ENCODE measurements at regions not wholly inside any gene's neighbourhood (a gene's known extent, or its start where the extent isn't known, plus 50 kb on each side); places are given as distances from the start of the nearest gene placed in this dataset.

DNA sequence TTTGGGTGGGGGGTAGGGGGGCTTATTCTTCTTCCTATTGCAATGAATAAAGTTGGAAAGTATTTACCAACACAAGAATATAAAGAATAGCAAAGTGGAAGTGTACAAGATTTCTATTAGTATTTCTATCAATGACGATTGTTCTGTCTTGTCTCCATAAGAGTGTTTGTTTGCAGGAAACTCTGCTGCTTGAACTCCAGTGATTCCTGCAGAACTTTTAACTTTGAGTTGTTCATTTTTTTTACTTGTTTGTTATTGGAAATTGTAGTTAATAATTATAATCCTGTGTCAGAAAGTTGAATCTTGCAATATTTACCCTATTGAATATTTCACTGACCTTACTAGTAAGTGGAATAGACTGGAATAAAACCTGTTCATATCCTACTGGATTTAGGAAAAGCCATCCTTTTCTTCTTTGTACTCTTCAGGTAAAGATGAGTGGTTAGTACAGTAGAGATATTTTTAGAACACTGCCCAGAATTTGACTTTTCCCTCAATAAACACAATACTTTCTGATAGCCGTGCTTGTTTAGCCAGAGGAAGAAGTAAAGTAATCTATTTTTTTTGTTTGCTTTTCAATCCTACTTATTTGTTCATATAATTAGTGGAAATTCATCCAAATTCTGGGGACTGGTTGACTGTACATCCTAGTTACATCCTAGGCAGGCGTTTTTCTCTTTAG, 340.4 kb downstream of the TENT4A start:
- TF ChIP-seq, protein P1, sequence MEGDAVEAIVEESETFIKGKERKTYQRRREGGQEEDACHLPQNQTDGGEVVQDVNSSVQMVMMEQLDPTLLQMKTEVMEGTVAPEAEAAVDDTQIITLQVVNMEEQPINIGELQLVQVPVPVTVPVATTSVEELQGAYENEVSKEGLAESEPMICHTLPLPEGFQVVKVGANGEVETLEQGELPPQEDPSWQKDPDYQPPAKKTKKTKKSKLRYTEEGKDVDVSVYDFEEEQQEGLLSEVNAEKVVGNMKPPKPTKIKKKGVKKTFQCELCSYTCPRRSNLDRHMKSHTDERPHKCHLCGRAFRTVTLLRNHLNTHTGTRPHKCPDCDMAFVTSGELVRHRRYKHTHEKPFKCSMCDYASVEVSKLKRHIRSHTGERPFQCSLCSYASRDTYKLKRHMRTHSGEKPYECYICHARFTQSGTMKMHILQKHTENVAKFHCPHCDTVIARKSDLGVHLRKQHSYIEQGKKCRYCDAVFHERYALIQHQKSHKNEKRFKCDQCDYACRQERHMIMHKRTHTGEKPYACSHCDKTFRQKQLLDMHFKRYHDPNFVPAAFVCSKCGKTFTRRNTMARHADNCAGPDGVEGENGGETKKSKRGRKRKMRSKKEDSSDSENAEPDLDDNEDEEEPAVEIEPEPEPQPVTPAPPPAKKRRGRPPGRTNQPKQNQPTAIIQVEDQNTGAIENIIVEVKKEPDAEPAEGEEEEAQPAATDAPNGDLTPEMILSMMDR (IDR thresholded peaks at IDR 0.05), result no peak
- no CpG with 5 or more reads among the region's 3 CpGs for WGBS (ENCODE audit: insufficient coverage)
- intact Hi-C loops (cut with micrococcal nuclease), result no loop called here
- DNase-seq, result no peak
- Histone ChIP-seq H3K4me1 (ENCODE audit: control insufficient read depth in 1 of 2, insufficient read depth in 2 of 2, low read length in 2 of 2) (no peaks in the 10 kb centered on the region), H3K36me3 (replicated peaks in 1 of 2; ENCODE audit: control insufficient read depth in 1 of 2, insufficient read depth in 2 of 2, low read length in 2 of 2) (no peaks in the 10 kb centered on the region), H2AFZ (ENCODE audit: insufficient read depth, low read depth, low read length, poor library complexity, severe bottlenecking) (no peak overlapping the region), H3K9ac (ENCODE audit: insufficient read depth, low read length, poor library complexity, severe bottlenecking) (no peak overlapping the region), H3K4me2 (replicated peaks; ENCODE audit: extremely low read depth, low read length, poor library complexity, severe bottlenecking) (no peak overlapping the region), H3K79me2 (ENCODE audit: insufficient read depth, low read length) (no peaks in the 10 kb centered on the region), H3K4me3 (replicated peaks in 1 of 3; ENCODE audit: low read depth in 2 of 3, low read length in 3 of 3) (no peak overlapping the region), H4K20me1 (ENCODE audit: insufficient read depth, low read length) (no peaks in the 10 kb centered on the region), H3K27ac (ENCODE audit: low read depth in 1 of 2, low read length in 2 of 2) (no peak overlapping the region), H3K9me3 (replicated peaks in 1 of 2; ENCODE audit: control insufficient read depth in 1 of 2, insufficient read depth in 1 of 2, low read length in 2 of 2) (no peaks in the 10 kb centered on the region), H3K27me3 (ENCODE audit: control insufficient read depth in 2 of 2, insufficient read depth in 2 of 2, low read length in 2 of 2) (no peaks in the 10 kb centered on the region)
- Mint-ChIP-seq H3K27ac (no peak overlapping the region), H3K9me3 (peaks cover 0 to 9% (median 3%) of the 10 kb centered on the region in 7 donors), H3K4me1 (no peaks in the 10 kb centered on the region), H3K27me3 (ENCODE audit: low read depth in 3 of 3) (peaks cover 0 to 2% (median 1%) of the 10 kb centered on the region in 3 donors), H3K4me3 (no peak overlapping the region), H3K36me3 (no peaks in the 10 kb centered on the region)

DNA sequence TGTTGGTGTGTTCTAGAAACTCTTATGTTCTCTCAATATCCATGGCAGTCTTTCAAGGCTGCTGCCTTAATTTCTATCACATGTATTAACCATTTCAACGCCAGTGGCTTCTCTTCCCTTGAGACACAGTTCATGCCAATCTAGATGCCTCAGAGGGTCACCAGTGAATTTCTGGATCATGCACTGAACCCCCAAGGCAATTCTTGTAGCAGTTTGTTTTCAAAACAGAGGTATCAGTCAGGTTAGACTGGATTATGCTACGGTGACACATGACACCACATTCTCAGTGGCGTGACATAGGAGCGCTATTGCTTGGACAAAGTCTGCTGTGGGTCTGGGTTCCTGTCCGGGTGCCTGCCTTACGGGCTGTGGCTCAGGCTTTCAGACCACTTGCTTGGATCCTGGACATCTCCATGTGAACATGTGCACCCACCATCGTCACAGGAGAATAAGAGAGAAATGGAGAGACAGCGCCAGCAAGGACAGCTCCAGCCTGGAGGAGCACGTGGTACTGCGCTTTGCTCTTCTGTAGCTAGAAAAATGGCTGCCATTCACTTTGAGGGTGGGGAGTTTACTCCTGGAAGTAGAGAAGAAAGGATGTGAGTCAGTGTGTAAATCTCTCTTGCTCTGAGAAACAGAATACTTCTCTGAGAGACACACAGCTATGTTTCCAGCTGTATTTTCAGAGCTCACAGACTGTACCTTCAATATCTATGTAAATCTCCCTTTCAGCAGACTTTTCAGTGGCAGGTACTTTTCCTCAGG, 329.3 kb upstream of the ADCY2 start:
- no peak overlapping the region for H2AFZ ChIP-seq (ENCODE audit: insufficient read depth, low read depth, low read length, poor library complexity, severe bottlenecking)
- H3K9me3 ChIP-seq (replicated peaks in 1 of 2; ENCODE audit: control insufficient read depth in 1 of 2, insufficient read depth in 1 of 2, low read length in 2 of 2), result peaks cover 0 to 2% of the 10 kb centered on the region in 2 donors
- Mint-ChIP-seq H3K4me3 (no peak overlapping the region), H3K36me3 (no peaks in the 10 kb centered on the region), H3K27me3 (ENCODE audit: low read depth in 3 of 3) (peaks cover 1 to 4% (median 3%) of the 10 kb centered on the region in 3 donors), H3K27ac (no peak overlapping the region), H3K9me3 (peaks cover 0 to 7% (median 4%) of the 10 kb centered on the region in 7 donors), H3K4me1 (no peaks in the 10 kb centered on the region)
- no peaks in the 10 kb centered on the region for H3K27me3 ChIP-seq (ENCODE audit: control insufficient read depth in 2 of 2, insufficient read depth in 2 of 2, low read length in 2 of 2)
- no peaks in the 10 kb centered on the region for H3K4me1 ChIP-seq (ENCODE audit: control insufficient read depth in 1 of 2, insufficient read depth in 2 of 2, low read length in 2 of 2)
- H3K4me3 ChIP-seq (replicated peaks in 1 of 3; ENCODE audit: low read depth in 2 of 3, low read length in 3 of 3), result no peak overlapping the region
- H3K9ac ChIP-seq (ENCODE audit: insufficient read depth, low read length, poor library complexity, severe bottlenecking), result no peak overlapping the region
- intact Hi-C loops (cut with micrococcal nuclease), result no loop called here
- H3K27ac ChIP-seq (ENCODE audit: low read depth in 1 of 2, low read length in 2 of 2), result no peak overlapping the region
- H3K79me2 ChIP-seq (ENCODE audit: insufficient read depth, low read length), result no peaks in the 10 kb centered on the region
- 74% methylated on average over 7 of the region's 10 CpGs for WGBS (ENCODE audit: insufficient coverage)
- H4K20me1 ChIP-seq (ENCODE audit: insufficient read depth, low read length), result no peaks in the 10 kb centered on the region
- TF ChIP-seq, protein P1 (IDR thresholded peaks at IDR 0.05), result no peak
- DNase-seq, result no peak
- no peak overlapping the region for H3K4me2 ChIP-seq (replicated peaks; ENCODE audit: extremely low read depth, low read length, poor library complexity, severe bottlenecking)
- no peaks in the 10 kb centered on the region for H3K36me3 ChIP-seq (replicated peaks in 1 of 2; ENCODE audit: control insufficient read depth in 1 of 2, insufficient read depth in 2 of 2, low read length in 2 of 2)
